C4-2B (cell line): ENCODE measurements at regions not wholly inside any gene's neighbourhood (a gene's known extent, or its start where the extent isn't known, plus 50 kb on each side); places are given as distances from the start of the nearest gene placed in this dataset.

ENCODE experiments used
- CTCF ChIP-seq: fragments of 450-650 bp; conservative IDR thresholded peaks from 2 replicates; pipeline ENCODE4 v1.5.1; 2017; ENCODE audit warnings: mild to moderate bottlenecking
- ZFX ChIP-seq: fragments of 450-650 bp; IDR thresholded peaks from 2 replicates; pipeline ENCODE4 v1.6.1; 2017

GRCh38 chrX:122552286-122552800 lies 631.7 kb upstream of the GRIA3 start:
- TF ChIP-seq CTCF (no peak), ZFX (no peak)
